GM12878 (cell line): ENCODE measurements at regions not wholly inside any gene's neighbourhood (a gene's known extent, or its start where the extent isn't known, plus 50 kb on each side); places are given as distances from the start of the nearest gene placed in this dataset.

ENCODE experiments used
- EP300 ChIP-seq, 2 experiments: fragments of 150-350 bp in 1 of 2; IDR thresholded peaks; 2 replicates each; pipeline ENCODE4 v1.6.1; 2011 to 2012; ENCODE audit warnings: low read depth in 2 of 2, low read length in 2 of 2, borderline replicate concordance in 1 of 2, improper control_type of control experiment in 1 of 2, inconsistent platforms in 1 of 2; ENCODE audit not compliant: control insufficient read depth in 1 of 2
- ESRRA ChIP-seq: IDR thresholded peaks from 2 replicates; pipeline ENCODE4 v1.6.1; 2012; ENCODE audit warnings: mild to moderate bottlenecking, low read length, improper control_type of control experiment
- MEF2A ChIP-seq: IDR thresholded peaks from 2 replicates; pipeline ENCODE4 v1.6.1; 2011; ENCODE audit warnings: low read depth, mild to moderate bottlenecking, low read length, moderate library complexity; ENCODE audit not compliant: insufficient read depth
- POLR2AphosphoS5 ChIP-seq: IDR thresholded peaks from 2 replicates; pipeline ENCODE4 v1.6.1; 2011; ENCODE audit warnings: mild to moderate bottlenecking, low read length, inconsistent platforms
- SUPT20H ChIP-seq: IDR thresholded peaks from 2 replicates; pipeline ENCODE4 v1.6.1; 2011; ENCODE audit warnings: low read depth, mild to moderate bottlenecking, low read length, moderate library complexity, borderline replicate concordance; ENCODE audit not compliant: control insufficient read depth
- TF ChIP-seq, protein P1 (sequence below), 3 experiments: IDR thresholded peaks in 2 of 3; conservative IDR thresholded peaks in 1 of 3; 2 replicates each; pipeline ENCODE4 v1.5.1; 2011; ENCODE audit warnings: low read depth in 3 of 3, low read length in 3 of 3, mild to moderate bottlenecking in 3 of 3, control low read depth in 2 of 3, moderate library complexity in 2 of 3, inconsistent platforms in 1 of 3, mixed read lengths in 1 of 3; ENCODE audit not compliant: control insufficient read depth in 2 of 3, insufficient read depth in 1 of 3; ENCODE audit errors: extremely low read depth in 1 of 3
- TF ChIP-seq, protein P2 (sequence below): fragments of 450-650 bp; formaldehyde crosslinking; IDR thresholded peaks from 2 replicates; pipeline ENCODE4 v1.4.0; 2022; ENCODE audit warnings: mild to moderate bottlenecking, moderate library complexity

DNA sequence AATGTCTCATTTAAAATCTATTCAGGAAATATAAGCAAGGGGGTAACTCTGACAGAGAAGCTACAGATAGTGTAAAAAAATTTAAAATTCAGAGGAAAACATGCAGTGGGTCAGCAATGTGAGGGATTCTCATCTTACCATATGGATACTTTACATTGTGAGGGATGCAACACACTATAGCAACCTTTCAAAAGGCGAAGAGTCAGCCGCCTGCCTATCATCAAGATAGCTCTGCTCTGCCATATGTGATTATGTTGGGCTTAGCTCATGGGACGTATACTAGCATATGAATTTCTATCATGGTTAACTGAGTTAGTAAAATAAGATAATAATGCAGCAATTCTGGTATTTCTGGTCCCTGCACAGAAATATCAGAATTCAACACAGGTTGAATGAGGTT is 130.9 kb downstream of the MAP3K7 start:
- TF ChIP-seq ESRRA (no peak), MEF2A (no peak), POLR2AphosphoS5 (no peak), SUPT20H (no peak), EP300 (IDR thresholded peaks at IDR 0.05; ENCODE audit: borderline replicate concordance in 1 of 2, control insufficient read depth in 1 of 2, low read depth in 2 of 2, low read length in 2 of 2) (no peak)
- TF ChIP-seq, protein P1, sequence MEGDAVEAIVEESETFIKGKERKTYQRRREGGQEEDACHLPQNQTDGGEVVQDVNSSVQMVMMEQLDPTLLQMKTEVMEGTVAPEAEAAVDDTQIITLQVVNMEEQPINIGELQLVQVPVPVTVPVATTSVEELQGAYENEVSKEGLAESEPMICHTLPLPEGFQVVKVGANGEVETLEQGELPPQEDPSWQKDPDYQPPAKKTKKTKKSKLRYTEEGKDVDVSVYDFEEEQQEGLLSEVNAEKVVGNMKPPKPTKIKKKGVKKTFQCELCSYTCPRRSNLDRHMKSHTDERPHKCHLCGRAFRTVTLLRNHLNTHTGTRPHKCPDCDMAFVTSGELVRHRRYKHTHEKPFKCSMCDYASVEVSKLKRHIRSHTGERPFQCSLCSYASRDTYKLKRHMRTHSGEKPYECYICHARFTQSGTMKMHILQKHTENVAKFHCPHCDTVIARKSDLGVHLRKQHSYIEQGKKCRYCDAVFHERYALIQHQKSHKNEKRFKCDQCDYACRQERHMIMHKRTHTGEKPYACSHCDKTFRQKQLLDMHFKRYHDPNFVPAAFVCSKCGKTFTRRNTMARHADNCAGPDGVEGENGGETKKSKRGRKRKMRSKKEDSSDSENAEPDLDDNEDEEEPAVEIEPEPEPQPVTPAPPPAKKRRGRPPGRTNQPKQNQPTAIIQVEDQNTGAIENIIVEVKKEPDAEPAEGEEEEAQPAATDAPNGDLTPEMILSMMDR (IDR thresholded peaks at IDR 0.05 in 2 of 3, conservative IDR thresholded peaks at IDR 0.05 in 1 of 3; ENCODE audit: control insufficient read depth in 2 of 3, extremely low read depth in 1 of 3, insufficient read depth in 1 of 3, low read depth in 3 of 3, low read length in 3 of 3) = no peak
- TF ChIP-seq, protein P2, sequence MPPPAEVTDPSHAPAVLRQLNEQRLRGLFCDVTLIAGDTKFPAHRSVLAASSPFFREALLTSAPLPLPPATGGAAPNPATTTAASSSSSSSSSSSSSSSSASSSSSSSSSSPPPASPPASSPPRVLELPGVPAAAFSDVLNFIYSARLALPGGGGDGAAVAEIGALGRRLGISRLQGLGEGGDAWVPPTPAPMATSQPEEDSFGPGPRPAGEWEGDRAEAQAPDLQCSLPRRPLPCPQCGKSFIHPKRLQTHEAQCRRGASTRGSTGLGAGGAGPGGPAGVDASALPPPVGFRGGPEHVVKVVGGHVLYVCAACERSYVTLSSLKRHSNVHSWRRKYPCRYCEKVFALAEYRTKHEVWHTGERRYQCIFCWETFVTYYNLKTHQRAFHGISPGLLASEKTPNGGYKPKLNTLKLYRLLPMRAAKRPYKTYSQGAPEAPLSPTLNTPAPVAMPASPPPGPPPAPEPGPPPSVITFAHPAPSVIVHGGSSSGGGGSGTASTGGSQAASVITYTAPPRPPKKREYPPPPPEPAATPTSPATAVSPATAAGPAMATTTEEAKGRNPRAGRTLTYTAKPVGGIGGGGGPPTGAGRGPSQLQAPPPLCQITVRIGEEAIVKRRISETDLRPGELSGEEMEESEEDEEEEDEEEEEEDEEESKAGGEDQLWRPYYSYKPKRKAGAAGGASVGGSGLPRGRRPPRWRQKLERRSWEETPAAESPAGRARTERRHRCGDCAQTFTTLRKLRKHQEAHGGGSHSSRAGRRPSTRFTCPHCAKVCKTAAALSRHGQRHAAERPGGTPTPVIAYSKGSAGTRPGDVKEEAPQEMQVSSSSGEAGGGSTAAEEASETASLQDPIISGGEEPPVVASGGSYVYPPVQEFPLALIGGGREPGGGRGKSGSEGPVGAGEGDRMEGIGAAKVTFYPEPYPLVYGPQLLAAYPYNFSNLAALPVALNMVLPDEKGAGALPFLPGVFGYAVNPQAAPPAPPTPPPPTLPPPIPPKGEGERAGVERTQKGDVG (CRISPR knock-in tag) = no peak
